CD4-positive, alpha-beta memory T cell (primary cell): ENCODE measurements at regions not wholly inside any gene's neighbourhood (a gene's known extent, or its start where the extent isn't known, plus 50 kb on each side); places are given as distances from the start of the nearest gene placed in this dataset.

ENCODE experiments used
- CTCF ChIA-PET: fragments of 350-600 bp; sonication (Branson Sonifier 250); formaldehyde crosslinking; loops from one replicate; lab custom pipeline; 2021; ENCODE audit warnings: inconsistent platforms; ENCODE audit not compliant: partially characterized antibody; lab: Charles Lee
- POLR2A ChIA-PET: fragments of 350-600 bp; sonication (Branson Sonifier 250); formaldehyde crosslinking; loops from one replicate; lab custom pipeline; 2021; ENCODE audit not compliant: partially characterized antibody; lab: Charles Lee
- DNase-seq, 5 donors: peaks; one replicate each; pipeline versions ENCODE4 v3.0.0 to v3.0.0-alpha.2; 2020 to 2022; ENCODE audit warnings: mixed read lengths in 1 of 5
- H3K27ac ChIP-seq: one replicate; pipeline ENCODE4 v1.7.0; 2013; ENCODE audit warnings: low read depth, low read length
- H3K27me3 ChIP-seq: 2 replicates; pipeline ENCODE4 v1.7.0; 2013; ENCODE audit warnings: mild to moderate bottlenecking, low read length, moderate library complexity; ENCODE audit not compliant: insufficient read depth
- H3K36me3 ChIP-seq: 2 replicates; pipeline ENCODE4 v1.7.0; 2013; ENCODE audit warnings: mild to moderate bottlenecking, low read length, moderate library complexity; ENCODE audit not compliant: insufficient read depth
- H3K4me1 ChIP-seq: 2 replicates; pipeline ENCODE4 v1.7.0; 2013; ENCODE audit warnings: mild to moderate bottlenecking, low read length, moderate library complexity; ENCODE audit not compliant: insufficient read depth
- H3K4me3 ChIP-seq, 2 donors: one replicate each; pipeline ENCODE4 v1.7.0; 2013; ENCODE audit warnings: low read length in 2 of 2, mild to moderate bottlenecking in 1 of 2
- H3K9me3 ChIP-seq, 2 donors: one replicate each; pipeline ENCODE4 v1.7.0; 2013; ENCODE audit warnings: low read length in 2 of 2, control low read depth in 1 of 2; ENCODE audit not compliant: control insufficient read depth in 1 of 2
- H3K27ac Mint-ChIP-seq, 7 donors: one replicate each; pipeline ENCODE4 v1.8.0; 2020 to 2021; ENCODE audit warnings: mixed read lengths in 7 of 7, mild to moderate bottlenecking in 6 of 7, inconsistent platforms in 3 of 7, moderate library complexity in 3 of 7
- H3K27me3 Mint-ChIP-seq, 2 donors: one replicate each; pipeline ENCODE4 v1.8.0; 2020 to 2021; ENCODE audit warnings: mixed read lengths in 2 of 2
- H3K36me3 Mint-ChIP-seq, 2 donors: one replicate each; pipeline ENCODE4 v1.8.0; 2020 to 2021; ENCODE audit warnings: mixed read lengths in 2 of 2, inconsistent platforms in 1 of 2, mild to moderate bottlenecking in 1 of 2
- H3K4me1 Mint-ChIP-seq, 4 donors: one replicate each; pipeline ENCODE4 v1.8.0; 2020 to 2021; ENCODE audit warnings: mixed read lengths in 4 of 4, mild to moderate bottlenecking in 1 of 4
- H3K4me3 Mint-ChIP-seq, 8 donors: one replicate each; pipeline ENCODE4 v1.8.0; 2020 to 2021; ENCODE audit warnings: mixed read lengths in 8 of 8, mild to moderate bottlenecking in 7 of 8, moderate library complexity in 6 of 8, inconsistent platforms in 3 of 8
- H3K9me3 Mint-ChIP-seq, 8 donors: one replicate each; pipeline ENCODE4 v1.8.0; 2020 to 2021; ENCODE audit warnings: mixed read lengths in 8 of 8, mild to moderate bottlenecking in 5 of 8, inconsistent platforms in 3 of 8, moderate library complexity in 1 of 8
- intact Hi-C: fragments of 100-400 bp; cut with micrococcal nuclease; formaldehyde crosslinking; loops from one replicate; pipeline ENCODE4 v1.15.1; 2023

DNA sequence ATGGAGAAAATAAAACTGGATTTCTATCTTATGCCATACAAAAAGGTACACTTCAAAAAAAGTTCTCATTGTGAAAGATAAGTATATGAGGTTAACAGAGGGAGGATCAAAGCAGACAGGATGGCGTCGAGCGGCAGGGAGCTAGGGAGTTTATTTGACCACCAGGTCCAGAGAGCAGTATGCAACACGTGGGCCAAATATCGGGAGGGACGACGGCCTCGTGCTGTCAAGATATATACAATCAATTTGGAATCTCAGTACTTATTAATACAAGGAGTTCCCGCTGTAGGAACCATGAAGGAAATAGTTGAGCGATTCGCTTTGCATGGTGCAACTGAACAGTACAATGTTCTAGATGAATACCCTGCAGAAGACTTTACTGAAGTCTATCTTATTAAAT is 1069.4 kb upstream of the INTU start:
- Mint-ChIP-seq H3K9me3 (peaks cover 0 to 9% (median 5%) of the 10 kb centered on the region in 8 donors), H3K4me3 (no peak overlapping the region), H3K36me3 (no peaks in the 10 kb centered on the region), H3K27me3 (no peaks in the 10 kb centered on the region), H3K4me1 (no peaks in the 10 kb centered on the region), H3K27ac (no peak overlapping the region)
- intact Hi-C loops, result no loop called here
- no peaks in the 10 kb centered on the region for H3K36me3 ChIP-seq
- DNase-seq, result no peak
- ChIA-PET CTCF (no interaction called here), POLR2A (no interaction called here)
- no peaks in the 10 kb centered on the region for H3K9me3 ChIP-seq
- no peaks in the 10 kb centered on the region for H3K4me1 ChIP-seq
- no peak overlapping the region for H3K4me3 ChIP-seq
- H3K27me3 ChIP-seq, result no peaks in the 10 kb centered on the region
- H3K27ac ChIP-seq, result no peak overlapping the region

DNA sequence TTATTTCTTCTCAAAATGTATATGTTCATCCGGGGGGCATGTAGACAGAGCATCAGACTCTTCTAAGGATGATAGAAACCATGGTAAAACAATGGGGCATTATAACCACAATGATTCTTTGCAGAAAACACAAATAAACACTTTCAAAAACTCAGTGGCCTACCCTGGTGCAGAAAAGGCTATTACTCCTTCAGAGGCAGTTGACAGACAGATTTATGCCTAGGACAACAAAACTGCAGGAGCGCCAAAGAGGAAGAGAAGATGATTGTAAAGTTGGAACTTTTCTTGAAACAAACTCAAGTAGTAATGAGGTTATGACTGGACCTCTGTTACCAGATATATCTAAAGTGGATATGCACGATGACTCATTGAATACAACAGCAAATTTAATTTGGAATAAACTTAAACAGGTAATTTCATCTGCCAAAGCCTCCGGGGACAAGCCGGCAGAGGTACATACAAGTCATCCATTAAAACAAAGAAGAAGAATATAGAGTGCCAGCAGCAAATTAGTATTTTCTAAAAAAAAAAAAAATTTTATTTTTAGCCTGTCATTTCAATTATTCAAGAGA is 1068.4 kb upstream of the INTU start:
- CTCF ChIA-PET, result no interaction called here
- Mint-ChIP-seq H3K4me3 (no peak overlapping the region), H3K9me3 (peaks cover 0 to 9% (median 4%) of the 10 kb centered on the region in 8 donors), H3K36me3 (no peaks in the 10 kb centered on the region), H3K27me3 (no peaks in the 10 kb centered on the region), H3K27ac (no peak overlapping the region), H3K4me1 (no peaks in the 10 kb centered on the region)
- no peaks in the 10 kb centered on the region for H3K9me3 ChIP-seq
- no peak overlapping the region for H3K4me3 ChIP-seq
- H3K4me1 ChIP-seq, result no peaks in the 10 kb centered on the region
- H3K36me3 ChIP-seq, result no peaks in the 10 kb centered on the region
- POLR2A ChIA-PET, result no interaction called here
- DNase-seq, result no peak
- H3K27me3 ChIP-seq, result no peaks in the 10 kb centered on the region
- H3K27ac ChIP-seq, result no peak overlapping the region
- intact Hi-C loops, result no loop called here

DNA sequence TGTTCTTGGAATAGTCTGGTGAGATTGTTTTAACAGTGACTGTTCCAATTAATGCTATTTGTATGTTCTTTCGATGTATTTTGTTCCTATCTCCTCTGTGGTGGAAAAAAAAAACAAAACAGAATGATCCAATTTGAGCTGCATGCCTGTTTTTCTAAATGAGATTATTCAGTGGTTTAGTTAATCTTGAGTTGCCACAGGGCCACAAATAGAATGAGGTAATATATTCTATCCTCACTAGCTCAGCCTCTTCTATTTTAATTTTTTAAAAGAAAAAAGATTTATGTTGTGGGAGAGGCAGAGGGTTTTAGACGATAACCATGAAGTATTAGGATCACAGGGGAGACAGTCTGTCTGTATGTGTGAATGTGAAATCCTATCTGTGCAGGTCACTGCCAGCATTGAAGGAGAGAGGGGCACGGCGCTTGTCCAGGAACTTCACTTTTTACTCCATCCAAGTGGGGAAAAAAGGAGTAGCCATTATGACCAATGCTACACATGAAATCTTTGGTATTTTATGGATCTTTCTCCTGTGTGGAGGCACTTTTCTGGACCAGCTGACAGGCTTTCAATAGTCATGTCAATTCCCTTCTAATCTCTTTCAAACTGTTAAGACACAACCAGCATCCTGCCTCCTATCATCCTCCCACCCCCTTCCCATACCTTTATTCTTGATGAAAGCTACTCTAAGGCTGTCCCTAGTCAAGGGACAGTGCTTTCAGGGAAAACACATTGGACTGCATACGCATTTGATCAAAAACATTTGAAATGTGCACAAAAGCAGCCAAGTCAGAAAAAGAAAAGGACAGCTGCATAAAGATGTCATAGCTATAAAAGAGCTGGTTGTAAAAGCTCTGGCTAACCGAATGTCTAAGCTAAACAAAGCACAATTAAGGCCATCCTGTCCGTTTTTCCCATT is 1063.8 kb upstream of the INTU start:
- ChIA-PET POLR2A (no interaction called here), CTCF (no interaction called here)
- Mint-ChIP-seq H3K4me1 (no peaks in the 10 kb centered on the region), H3K4me3 (no peak overlapping the region), H3K27me3 (no peaks in the 10 kb centered on the region), H3K27ac (no peak overlapping the region), H3K9me3 (peaks cover 0 to 8% (median 0%) of the 10 kb centered on the region in 8 donors), H3K36me3 (no peaks in the 10 kb centered on the region)
- H3K4me3 ChIP-seq, result no peak overlapping the region
- no peaks in the 10 kb centered on the region for H3K9me3 ChIP-seq
- no peaks in the 10 kb centered on the region for H3K27me3 ChIP-seq
- intact Hi-C loops, result no loop called here
- no peaks in the 10 kb centered on the region for H3K4me1 ChIP-seq
- no peak overlapping the region for H3K27ac ChIP-seq
- no peak for DNase-seq
- no peaks in the 10 kb centered on the region for H3K36me3 ChIP-seq

DNA sequence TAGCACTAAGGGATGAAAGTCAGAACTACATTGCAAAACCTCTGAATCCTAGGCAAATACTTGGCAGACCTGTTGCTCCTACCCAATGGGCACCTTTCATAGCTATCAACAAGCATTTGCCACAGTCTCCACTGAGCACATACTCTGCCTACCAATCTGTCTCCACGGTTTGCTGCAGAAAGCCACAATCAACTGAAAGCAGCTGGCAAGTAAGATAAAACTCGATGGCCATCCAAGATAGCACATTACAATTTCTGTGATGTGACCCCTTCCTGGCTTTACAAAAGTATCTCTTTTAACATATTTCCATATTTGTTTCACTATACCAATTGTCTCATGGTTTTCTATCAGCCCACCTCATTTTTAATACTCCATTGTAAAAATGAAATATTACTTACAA is 1060.5 kb upstream of the INTU start:
- H3K27me3 ChIP-seq, result no peaks in the 10 kb centered on the region
- H3K4me3 ChIP-seq, result no peak overlapping the region
- no peak overlapping the region for H3K27ac Mint-ChIP-seq
- intact Hi-C loops, result no loop called here
- H3K36me3 Mint-ChIP-seq, result no peaks in the 10 kb centered on the region
- DNase-seq, result no peak
- no peaks in the 10 kb centered on the region for H3K27me3 Mint-ChIP-seq
- H3K27ac ChIP-seq, result no peak overlapping the region
- H3K9me3 ChIP-seq, result no peaks in the 10 kb centered on the region
- POLR2A ChIA-PET, result no interaction called here
- H3K4me3 Mint-ChIP-seq, result no peak overlapping the region
- peaks cover 0 to 4% (median 0%) of the 10 kb centered on the region in 8 donors for H3K9me3 Mint-ChIP-seq
- no peaks in the 10 kb centered on the region for H3K4me1 ChIP-seq
- CTCF ChIA-PET, result no interaction called here
- H3K36me3 ChIP-seq, result no peaks in the 10 kb centered on the region
- H3K4me1 Mint-ChIP-seq, result no peaks in the 10 kb centered on the region

DNA sequence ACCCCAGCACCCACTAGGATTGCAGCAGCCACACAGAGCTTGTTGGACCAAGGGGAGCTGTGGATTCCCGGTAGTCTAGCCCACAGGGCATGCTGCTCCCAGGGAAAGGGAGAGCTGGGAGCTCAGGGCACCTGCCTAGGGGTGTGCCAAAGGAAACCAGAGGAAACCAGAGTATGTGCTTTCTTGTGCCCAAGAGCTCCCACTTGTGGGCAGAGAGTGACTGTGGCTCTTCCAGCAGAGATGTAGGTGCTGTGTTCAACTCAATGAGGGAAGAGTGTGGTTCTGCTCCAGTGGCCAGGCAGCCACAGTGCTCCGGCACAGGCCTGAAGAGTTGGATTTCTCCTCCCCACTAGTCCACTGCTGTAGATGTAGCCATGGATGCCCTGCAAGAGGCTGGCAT is 1050.0 kb upstream of the INTU start:
- H3K27ac ChIP-seq, result no peak overlapping the region
- CTCF ChIA-PET, result no interaction called here
- H3K4me1 Mint-ChIP-seq, result no peaks in the 10 kb centered on the region
- peaks cover 0 to 6% of the 10 kb centered on the region in 2 donors for H3K9me3 ChIP-seq
- no peak for DNase-seq
- intact Hi-C loops, result no loop called here
- H3K4me1 ChIP-seq, result no peaks in the 10 kb centered on the region
- peak overlapping the region in 1 of 8 donors; percentile 28 for H3K4me3 Mint-ChIP-seq
- peaks cover 1 to 22% (median 14%) of the 10 kb centered on the region in 8 donors for H3K9me3 Mint-ChIP-seq
- no peaks in the 10 kb centered on the region for H3K36me3 Mint-ChIP-seq
- no peak overlapping the region for H3K27ac Mint-ChIP-seq
- H3K36me3 ChIP-seq, result no peaks in the 10 kb centered on the region
- H3K27me3 Mint-ChIP-seq, result no peaks in the 10 kb centered on the region
- no peak overlapping the region for H3K4me3 ChIP-seq
- POLR2A ChIA-PET, result no interaction called here
- no peaks in the 10 kb centered on the region for H3K27me3 ChIP-seq

DNA sequence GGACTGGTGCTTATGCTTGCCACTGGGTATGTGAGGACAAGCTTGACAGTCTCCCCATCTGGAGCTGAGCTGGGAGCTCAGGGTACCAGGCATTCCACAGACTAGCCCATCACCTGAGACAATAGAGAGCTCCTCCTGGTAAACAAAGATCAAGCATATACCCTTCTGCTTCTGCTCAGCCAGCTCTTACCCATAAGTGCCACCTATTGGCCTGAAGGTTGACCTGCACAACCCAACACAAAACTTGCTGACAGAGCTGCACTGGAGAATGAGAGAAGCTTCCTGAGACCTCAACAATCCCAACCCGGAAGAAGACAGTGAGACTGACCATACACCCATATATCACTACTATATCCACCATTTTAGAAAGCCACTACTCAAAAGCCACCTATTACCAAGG is 1049.2 kb upstream of the INTU start:
- Mint-ChIP-seq H3K27me3 (no peaks in the 10 kb centered on the region), H3K9me3 (peaks cover 1 to 26% (median 14%) of the 10 kb centered on the region in 8 donors), H3K4me1 (no peaks in the 10 kb centered on the region), H3K27ac (no peak overlapping the region), H3K36me3 (no peaks in the 10 kb centered on the region), H3K4me3 (no peak overlapping the region)
- Histone ChIP-seq H3K27me3 (no peaks in the 10 kb centered on the region), H3K4me1 (no peaks in the 10 kb centered on the region), H3K9me3 (peaks cover 0 to 6% of the 10 kb centered on the region in 2 donors), H3K36me3 (no peaks in the 10 kb centered on the region), H3K4me3 (no peak overlapping the region), H3K27ac (no peak overlapping the region)
- intact Hi-C loops, result no loop called here
- POLR2A ChIA-PET, result no interaction called here
- CTCF ChIA-PET, result no interaction called here
- no peak for DNase-seq

DNA sequence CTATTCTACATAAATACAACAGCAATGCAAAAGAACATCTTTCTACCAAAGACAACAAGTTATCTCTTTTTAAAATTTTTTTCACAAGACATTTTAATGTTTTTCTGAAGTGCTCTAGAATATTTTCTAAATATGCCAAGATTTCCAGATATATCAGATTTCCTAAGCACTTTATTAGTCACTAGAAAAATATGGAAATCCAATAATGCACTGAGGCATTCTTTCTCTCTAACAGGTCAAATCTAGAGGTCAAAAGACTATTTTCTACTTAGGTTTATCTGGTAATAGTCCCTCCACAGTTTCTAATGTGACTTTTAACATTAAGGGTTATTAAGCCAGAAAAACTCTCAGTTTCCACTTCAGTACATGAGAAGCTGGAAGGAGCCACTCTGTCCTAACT is 1041.2 kb upstream of the INTU start:
- Mint-ChIP-seq H3K4me1 (no peaks in the 10 kb centered on the region), H3K36me3 (no peaks in the 10 kb centered on the region), H3K4me3 (no peak overlapping the region), H3K27me3 (no peaks in the 10 kb centered on the region), H3K9me3 (peaks cover 0 to 12% (median 5%) of the 10 kb centered on the region in 8 donors), H3K27ac (no peak overlapping the region)
- CTCF ChIA-PET, result no interaction called here
- H3K4me1 ChIP-seq, result no peaks in the 10 kb centered on the region
- no peaks in the 10 kb centered on the region for H3K27me3 ChIP-seq
- H3K36me3 ChIP-seq, result no peaks in the 10 kb centered on the region
- intact Hi-C loops, result no loop called here
- POLR2A ChIA-PET, result no interaction called here
- H3K4me3 ChIP-seq, result no peak overlapping the region
- DNase-seq, result no peak
- H3K9me3 ChIP-seq, result no peaks in the 10 kb centered on the region
- H3K27ac ChIP-seq, result no peak overlapping the region
